ENCODE measurements at regions not wholly inside any gene's neighbourhood (a gene's known extent, or its start where the extent isn't known, plus 50 kb on each side); places are given as distances from the start of the nearest gene placed in this dataset.

GRCh38 chr4:102441978-102442911 is 58.9 kb upstream of the NFKB1 start:
- TF ChIP-seq CTCF (IDR thresholded peaks at IDR 0.05) (no peak), POLR2A (IDR thresholded peaks at IDR 0.05) (no peak)
